ENCODE measurements at regions not wholly inside any gene's neighbourhood (a gene's known extent, or its start where the extent isn't known, plus 50 kb on each side); places are given as distances from the start of the nearest gene placed in this dataset.
"Not testable (repeated sequence)": the region's sequence is repeated elsewhere in the genome, so short reads cannot be mapped to it uniquely, and the experiment has no call there.

GRCh38 chr2:82333697-82334096 lies 2029.1 kb upstream of the LRRTM1 start:
- no peak for DNase-seq (ENCODE audit: low read depth)
- TF ChIP-seq CTCF (IDR thresholded peaks at IDR 0.05; ENCODE audit: low read depth, low read length, missing control alignments) = no peak
- no peak overlapping the region for H3K4me3 ChIP-seq (ENCODE audit: low read depth, low read length)

GRCh38 chr2:82330155-82330554 lies 2025.6 kb upstream of the LRRTM1 start:
- no peak for DNase-seq (ENCODE audit: low read depth)
- no peak for TF ChIP-seq CTCF (IDR thresholded peaks at IDR 0.05; ENCODE audit: low read depth, low read length, missing control alignments)
- no peak overlapping the region for H3K4me3 ChIP-seq (ENCODE audit: low read depth, low read length)

- not testable (repeated sequence) for H3K4me3 ChIP-seq (ENCODE audit: low read depth, low read length); DNase-seq (ENCODE audit: low read depth)
Measured at GRCh38 chr2:82326180-82326767, 2021.7 kb upstream of the LRRTM1 start.

- TF ChIP-seq CTCF (IDR thresholded peaks at IDR 0.05; ENCODE audit: low read depth, low read length, missing control alignments) = no peak
- H3K4me3 ChIP-seq (ENCODE audit: low read depth, low read length) = no peak overlapping the region
- no peak for DNase-seq (ENCODE audit: low read depth)
Measured at GRCh38 chr2:82320296-82320695, 2015.7 kb upstream of the LRRTM1 start.

GRCh38 chr2:82317012-82317411 lies 2012.5 kb upstream of the LRRTM1 start:
- DNase-seq (ENCODE audit: low read depth) = no peak
- no peak overlapping the region for H3K4me3 ChIP-seq (ENCODE audit: low read depth, low read length)
- no peak for TF ChIP-seq CTCF (IDR thresholded peaks at IDR 0.05; ENCODE audit: low read depth, low read length, missing control alignments)

- no peak overlapping the region for H3K4me3 ChIP-seq (ENCODE audit: low read depth, low read length)
- no peak for TF ChIP-seq CTCF (IDR thresholded peaks at IDR 0.05; ENCODE audit: low read depth, low read length, missing control alignments)
- no peak for DNase-seq (ENCODE audit: low read depth)
Measured at GRCh38 chr2:82316586-82316985, 2012.0 kb upstream of the LRRTM1 start.

GRCh38 chr2:82314836-82315472 lies 2010.4 kb upstream of the LRRTM1 start:
- H3K4me3 ChIP-seq (ENCODE audit: low read depth, low read length) = no peak overlapping the region
- TF ChIP-seq CTCF (IDR thresholded peaks at IDR 0.05; ENCODE audit: low read depth, low read length, missing control alignments) = no peak
- no peak for DNase-seq (ENCODE audit: low read depth)
